COR-L47 (cell line): ENCODE measurements at regions not wholly inside any gene's neighbourhood (a gene's known extent, or its start where the extent isn't known, plus 50 kb on each side); places are given as distances from the start of the nearest gene placed in this dataset.

Experiments used
- DNase-seq: peaks from one replicate; lab custom pipeline; 2025; lab: John Stamatoyannopoulos, UW

DNA sequence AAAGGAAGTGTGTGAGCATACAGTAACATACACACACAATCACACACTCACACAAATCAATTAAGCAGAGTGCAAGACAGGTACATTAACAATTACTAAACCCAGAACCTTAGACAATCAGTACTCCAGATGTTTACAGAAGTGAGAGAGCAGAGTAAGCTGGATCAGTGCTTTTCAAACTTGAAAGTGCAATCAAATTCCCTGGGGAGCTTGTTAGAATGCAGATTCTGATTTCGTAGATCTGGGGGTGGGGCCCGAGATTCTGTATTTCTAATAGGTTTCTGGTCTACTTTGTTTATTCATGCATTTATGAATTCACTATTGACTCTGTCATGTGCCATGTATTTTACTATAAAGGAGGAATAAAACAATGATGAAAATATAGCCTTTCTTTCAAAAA lies 179.6 kb upstream of the PHYHIPL start:
- DNase-seq, result no peak

DNA sequence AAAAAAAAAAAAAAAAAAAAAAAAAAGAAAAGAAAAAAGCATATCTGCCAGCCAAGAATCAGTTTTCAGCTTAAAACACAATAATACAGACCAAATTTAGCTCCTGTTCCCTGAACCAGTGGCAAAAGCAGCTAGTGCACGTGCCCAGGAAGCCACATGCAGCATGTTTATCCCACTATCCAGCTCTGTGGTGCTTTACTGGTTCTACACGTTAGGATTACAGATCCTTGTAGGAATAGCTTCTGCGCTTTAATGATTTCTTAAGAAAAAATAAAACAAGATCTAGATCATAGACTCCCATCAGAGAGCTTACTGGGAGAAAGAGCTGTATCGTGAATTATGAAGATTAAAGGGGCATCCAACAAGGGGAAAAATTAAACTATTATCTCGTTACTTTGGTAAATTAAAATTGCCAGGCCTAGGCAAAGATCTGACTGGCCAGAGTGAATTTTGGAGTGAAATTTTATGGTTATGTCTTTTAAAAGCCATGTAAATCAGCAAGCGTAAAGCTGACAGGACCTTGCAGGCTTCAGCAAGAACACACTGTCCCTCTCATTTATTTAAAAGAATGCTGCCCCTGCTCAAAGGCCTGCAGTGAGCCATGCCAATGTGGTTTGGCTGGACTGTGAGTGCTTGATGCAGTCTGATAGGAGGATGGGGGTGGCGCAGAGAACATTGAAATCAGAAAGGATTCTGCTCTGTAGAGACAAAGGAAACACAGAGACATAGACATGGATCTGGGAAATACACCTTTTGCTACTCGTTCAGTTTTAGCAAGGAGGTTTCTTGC lies 177.3 kb upstream of the PHYHIPL start:
- DNase-seq, result no peak

DNA sequence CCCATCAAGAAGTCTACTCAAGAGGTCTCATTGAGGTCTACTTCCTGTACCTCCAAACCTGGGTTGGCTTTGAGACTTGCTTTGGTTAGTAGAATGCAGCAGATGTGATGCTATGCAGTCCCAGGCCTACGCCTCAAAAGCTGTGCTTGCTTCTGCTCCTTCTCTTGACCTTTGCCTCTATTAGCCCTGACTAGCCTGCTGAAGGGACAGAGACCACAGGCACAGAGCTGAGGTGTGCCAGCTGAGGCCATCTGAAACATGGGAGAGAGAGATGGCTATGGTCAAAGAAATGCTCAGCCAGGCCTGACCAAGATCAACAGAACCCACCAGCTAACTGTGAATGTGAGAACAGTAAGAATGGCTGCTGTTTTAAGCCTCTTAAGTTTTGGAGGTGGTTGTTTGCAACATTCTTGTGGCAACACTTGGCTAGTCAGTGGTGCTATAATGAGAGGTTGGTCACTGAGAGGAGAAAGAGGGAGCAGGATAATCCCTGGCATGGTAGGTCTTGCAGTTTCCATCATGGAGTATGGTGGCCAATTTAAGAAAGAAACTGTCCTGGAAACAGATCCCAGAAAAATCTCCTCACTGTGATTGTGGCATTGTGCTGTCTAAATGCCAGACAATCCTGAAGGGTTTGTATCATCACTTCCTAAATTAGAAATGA lies 176.1 kb upstream of the PHYHIPL start:
- no peak for DNase-seq

- no peak for DNase-seq
Measured at GRCh38 chr10:59002011-59002410, 174.4 kb upstream of the PHYHIPL start.

- DNase-seq, result no peak
Measured at GRCh38 chr10:59003203-59003602, 173.2 kb upstream of the PHYHIPL start.

- no peak for DNase-seq
Measured at GRCh38 chr10:59004392-59004791, 172.1 kb upstream of the PHYHIPL start.

DNA sequence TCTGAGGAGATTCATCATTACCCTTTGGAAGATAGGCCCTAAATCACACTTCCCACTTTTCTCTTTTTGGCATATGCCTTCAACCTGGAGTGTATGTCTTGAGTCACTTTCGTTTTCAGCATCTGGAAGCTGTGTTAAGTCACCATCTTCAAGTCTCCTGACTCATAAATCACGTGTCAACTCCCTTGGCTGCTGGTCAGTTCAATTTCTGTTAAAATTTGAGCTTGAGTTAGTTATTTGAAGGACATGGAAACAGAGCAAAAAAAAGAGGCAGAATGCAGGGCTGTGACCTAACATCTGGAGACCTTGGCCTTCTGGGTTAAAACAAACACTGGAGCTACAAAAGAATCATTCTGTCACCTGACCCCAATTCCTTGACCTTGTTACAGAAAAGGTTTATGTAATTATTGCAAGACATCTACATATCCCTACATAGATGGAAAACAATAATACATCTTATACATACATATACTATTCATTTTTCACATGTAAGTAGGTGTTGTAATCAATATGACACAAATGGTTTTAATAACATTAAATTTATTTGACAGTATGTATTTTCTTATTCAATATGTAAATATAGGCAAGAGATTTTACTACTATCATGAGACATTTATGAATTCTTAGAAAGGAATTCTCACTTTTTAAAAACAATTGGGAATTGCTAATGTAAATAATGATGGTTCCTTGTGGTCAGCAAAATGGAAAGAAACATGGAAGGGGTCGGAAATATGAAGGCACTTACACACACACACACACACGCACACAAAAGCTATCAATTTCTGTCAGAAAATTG lies 169.7 kb upstream of the PHYHIPL start:
- DNase-seq, result no peak

DNA sequence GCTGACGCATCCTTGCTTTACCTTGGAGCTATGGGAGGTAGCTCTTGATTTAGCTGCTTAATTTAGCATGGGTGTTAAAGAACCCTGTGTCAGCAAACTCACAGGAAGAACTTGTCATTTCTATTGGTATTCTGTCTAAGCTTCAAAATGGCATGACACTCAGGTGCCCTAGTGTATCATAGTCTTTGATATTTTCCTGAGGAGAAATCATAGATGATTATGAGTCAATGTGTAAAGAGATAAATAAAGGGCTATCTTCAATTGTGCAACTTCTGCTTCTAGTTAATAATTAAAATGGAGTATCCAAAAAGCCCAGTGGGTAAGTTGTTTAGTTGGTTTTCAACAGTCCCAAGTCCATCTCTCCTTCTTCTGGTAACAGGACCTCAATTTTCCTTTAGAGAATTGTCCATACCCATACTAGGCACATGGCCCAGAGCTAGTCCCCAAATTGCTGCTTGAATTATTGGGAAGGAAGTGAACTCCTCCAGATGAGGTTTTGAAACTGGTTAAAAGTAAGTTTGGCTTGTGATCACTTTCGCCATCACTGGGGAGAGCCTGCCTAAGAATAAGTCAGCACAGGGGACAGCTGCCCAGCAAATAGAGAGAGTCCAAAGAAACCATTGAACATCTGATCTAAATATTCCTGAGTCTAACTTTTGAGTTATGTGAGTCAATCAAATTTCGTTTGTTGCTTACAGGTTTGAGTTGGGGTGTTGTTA lies 169.0 kb upstream of the PHYHIPL start:
- no peak for DNase-seq

DNA sequence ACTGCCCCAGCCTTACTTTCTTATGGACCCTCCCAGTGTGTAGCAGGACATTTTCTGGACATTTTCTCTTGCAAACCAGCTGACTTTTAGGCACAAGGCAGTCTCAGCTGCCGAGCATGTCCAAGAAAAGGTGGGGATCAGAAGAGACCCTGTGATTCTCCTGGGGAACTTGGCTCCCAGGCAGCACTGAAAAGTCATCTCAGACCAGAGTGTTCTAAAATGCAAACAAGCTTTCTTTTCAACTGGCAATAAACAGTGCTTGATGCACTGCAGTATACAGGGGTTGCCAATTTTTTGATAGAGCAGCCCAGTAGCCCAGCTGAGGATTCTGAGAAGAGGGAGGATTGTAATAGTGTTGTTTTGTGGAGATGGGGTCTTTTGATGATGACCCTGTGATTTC lies 168.0 kb upstream of the PHYHIPL start:
- no peak for DNase-seq

DNA sequence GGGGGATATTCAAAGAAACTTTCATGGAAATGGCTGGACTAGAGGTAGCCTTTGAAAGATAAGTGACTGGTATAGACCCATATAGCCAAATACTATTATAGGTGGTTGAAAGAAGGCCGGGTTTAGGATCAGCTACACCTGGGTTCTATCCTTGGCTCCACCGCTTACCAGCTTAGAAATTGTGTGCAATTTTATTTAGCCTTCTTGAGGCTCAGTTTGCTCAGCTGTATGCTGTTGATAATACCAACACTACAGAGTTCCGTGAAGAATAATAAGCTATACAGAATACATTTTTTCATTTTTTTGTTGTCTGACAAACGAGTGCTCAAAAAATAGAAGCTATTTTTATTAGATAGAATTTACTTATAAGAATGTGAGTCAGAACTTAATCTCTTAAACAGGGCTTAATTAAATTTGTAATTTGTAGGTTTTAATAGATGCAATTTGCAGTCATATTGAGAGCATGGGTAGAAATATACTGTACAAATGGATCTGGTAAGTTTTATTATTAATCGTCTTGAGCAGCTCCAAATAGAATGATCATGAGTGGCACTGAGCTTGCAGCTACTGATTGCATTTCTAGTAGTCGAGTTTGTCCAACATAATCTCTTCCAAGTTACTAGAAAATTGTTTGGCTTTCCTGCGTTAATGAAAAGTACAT lies 164.3 kb upstream of the PHYHIPL start:
- no peak for DNase-seq

- no peak for DNase-seq
Measured at GRCh38 chr10:59012839-59013238, 163.6 kb upstream of the PHYHIPL start.

DNA sequence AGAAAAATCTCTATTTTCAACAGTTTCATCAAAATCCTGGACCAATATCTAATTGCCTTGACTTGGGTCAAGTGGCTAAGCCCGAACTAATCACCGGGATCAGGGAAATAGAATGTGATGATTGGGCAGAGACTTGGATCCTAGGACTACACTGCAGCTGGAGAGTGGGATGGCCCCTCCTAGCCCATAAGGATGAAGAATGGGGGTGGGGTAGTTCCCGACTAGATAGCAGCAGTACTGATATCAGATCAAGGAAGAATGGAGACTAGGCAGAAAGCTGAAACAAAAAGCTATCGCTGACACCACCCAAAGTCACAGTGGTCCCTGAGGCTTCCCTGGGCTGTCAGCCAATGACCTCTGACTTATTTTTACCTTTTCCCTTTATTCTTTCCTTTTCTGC lies 160.4 kb upstream of the PHYHIPL start:
- DNase-seq, result no peak

DNA sequence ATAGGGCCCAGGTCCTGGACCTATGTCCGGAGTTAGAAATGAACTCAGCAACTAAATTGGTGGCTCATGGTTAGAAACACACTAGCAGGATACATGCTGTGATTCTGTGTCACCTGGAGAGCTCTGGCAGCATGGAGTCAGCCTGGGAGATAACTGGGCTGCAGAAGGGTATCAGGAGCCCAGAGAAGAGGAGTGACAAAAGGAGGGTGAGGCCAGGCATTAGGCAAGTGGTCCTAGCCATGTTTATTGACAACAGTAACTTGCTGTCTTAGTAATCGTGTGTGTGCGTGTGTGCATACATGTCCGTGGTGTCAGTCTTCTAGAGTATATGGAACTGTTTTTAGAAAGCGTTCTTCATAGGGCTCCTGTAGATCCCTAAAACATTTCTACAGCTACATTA lies 157.5 kb upstream of the PHYHIPL start:
- no peak for DNase-seq

- DNase-seq, result no peak
Measured at GRCh38 chr10:59019603-59020002, 156.8 kb upstream of the PHYHIPL start.

GRCh38 chr10:59020502-59020901 lies 155.9 kb upstream of the PHYHIPL start:
- no peak for DNase-seq

GRCh38 chr10:59025981-59026765 lies 150.3 kb upstream of the PHYHIPL start:
- no peak for DNase-seq

- DNase-seq, result no peak
Measured at GRCh38 chr10:59027975-59028655, 148.3 kb upstream of the PHYHIPL start.

DNA sequence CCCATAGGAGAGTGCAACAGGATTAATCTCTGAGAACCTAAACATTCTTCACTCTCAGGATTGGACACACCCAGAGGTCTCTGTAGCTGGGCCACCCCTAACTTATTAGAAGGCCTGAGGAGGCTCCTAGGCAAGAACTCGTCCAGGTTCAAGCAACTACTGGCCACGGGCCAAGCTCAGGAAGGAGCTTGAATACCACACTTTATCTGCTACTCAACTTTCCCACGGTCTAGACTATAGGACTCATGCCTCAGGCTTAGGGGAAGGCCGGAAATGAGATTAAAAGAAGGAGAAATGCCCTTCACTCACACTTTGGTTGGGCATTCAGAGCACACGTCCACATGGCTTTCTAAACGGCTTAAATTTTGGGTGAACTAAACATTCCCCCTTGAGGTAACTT lies 142.8 kb upstream of the PHYHIPL start:
- no peak for DNase-seq

DNA sequence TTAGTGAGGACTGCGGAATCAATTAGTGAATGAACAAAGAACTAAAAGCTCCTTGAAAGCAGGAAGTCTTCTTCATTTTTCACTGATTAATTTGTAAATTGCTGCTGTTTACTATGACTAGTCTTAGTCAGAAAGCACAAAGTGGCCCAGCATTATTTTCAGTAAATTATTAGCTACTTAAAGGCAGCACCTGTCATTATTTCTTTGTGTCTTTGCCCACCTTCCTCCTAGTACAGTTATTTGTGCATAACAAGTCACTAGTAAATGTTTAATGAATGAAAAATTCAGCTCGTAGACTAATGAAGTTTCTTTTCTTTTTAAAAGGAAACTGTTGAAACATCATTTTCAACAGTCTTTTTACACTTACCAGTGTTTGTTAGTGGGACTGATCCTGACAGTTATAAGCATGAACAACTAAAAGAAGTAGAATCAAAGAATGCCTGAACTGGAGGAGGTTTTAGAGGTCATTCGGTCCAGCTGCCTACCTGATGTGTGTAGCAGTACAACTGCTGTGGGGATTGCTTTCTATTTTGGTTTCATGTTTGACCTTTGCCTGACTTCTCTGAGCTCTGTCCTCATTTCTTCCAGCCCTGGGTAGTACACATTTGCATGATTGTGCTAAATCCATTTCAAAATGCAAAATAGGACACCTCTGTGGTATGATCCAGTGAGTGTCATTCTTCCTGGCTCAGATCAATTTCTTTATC lies 140.0 kb upstream of the PHYHIPL start:
- no peak for DNase-seq

- DNase-seq, result no peak
Measured at GRCh38 chr10:59037018-59037389, 139.4 kb upstream of the PHYHIPL start.
